IMR-90 (cell line): ENCODE measurements at regions not wholly inside any gene's neighbourhood (a gene's known extent, or its start where the extent isn't known, plus 50 kb on each side); places are given as distances from the start of the nearest gene placed in this dataset.

Experiments
- ATAC-seq: fragments of 200-7000 bp; cut with Tn5 transposase; 2 replicates; pipeline ENCODE4 v1.9.1; 2020; ENCODE audit warnings: low read depth, mild to moderate bottlenecking, moderate library complexity
- BruUV-seq: library from RNA; stranded (reverse); fragments of 400-500 nt; replicated peaks from 2 replicates; lab custom pipeline; 2021; lab: Mats Ljungman, UMichigan
- CTCF ChIA-PET: fragments of 300-600 bp; formaldehyde crosslinking; extraction: SDS; loops from one replicate; lab custom pipeline; 2021; ENCODE audit warnings: antibody characterized with exemption; lab: Yijun Ruan, JAX
- POLR2A ChIA-PET: fragments of 300-600 bp; sonication (Branson Sonifier 250); formaldehyde crosslinking; loops from one replicate; lab custom pipeline; 2022; ENCODE audit warnings: antibody characterized with exemption; ENCODE audit not compliant: unreplicated experiment; lab: Charles Lee
- DNase-seq: peaks from one replicate; pipeline ENCODE4 v3.0.0; 2013
- H2AFZ ChIP-seq: replicated peaks from 2 replicates; pipeline ENCODE3; 2013; ENCODE audit warnings: low read length, mild to moderate bottlenecking; ENCODE audit not compliant: poor library complexity
- H2AK5ac ChIP-seq: 2 replicates; pipeline ENCODE4 v1.6.1; 2013; ENCODE audit warnings: low read depth, low read length, inconsistent platforms
- H2AK9ac ChIP-seq: replicated peaks from 2 replicates; pipeline ENCODE3; 2013; ENCODE audit warnings: mild to moderate bottlenecking, low read depth, low read length, moderate library complexity; ENCODE audit not compliant: poor library complexity
- H2BK120ac ChIP-seq: 2 replicates; pipeline ENCODE4 v1.6.1; 2013; ENCODE audit warnings: low read depth, low read length, inconsistent platforms
- H2BK15ac ChIP-seq: 3 replicates; pipeline ENCODE4 v1.6.1; 2013; ENCODE audit warnings: low read depth, low read length, inconsistent platforms
- H2BK20ac ChIP-seq: 2 replicates; pipeline ENCODE4 v1.6.1; 2013; ENCODE audit warnings: low read depth, mild to moderate bottlenecking, inconsistent platforms, low read length, moderate library complexity
- H2BK5ac ChIP-seq: 2 replicates; pipeline ENCODE4 v1.6.1; 2013; ENCODE audit warnings: mild to moderate bottlenecking, low read depth, low read length, inconsistent platforms; ENCODE audit not compliant: poor library complexity, severe bottlenecking
- H3K14ac ChIP-seq: replicated peaks from 2 replicates; pipeline ENCODE4 v1.6.1; 2013; ENCODE audit warnings: low read depth, low read length, inconsistent platforms
- H3K18ac ChIP-seq: 2 replicates; pipeline ENCODE4 v1.6.1; 2013; ENCODE audit warnings: low read depth, low read length, control low read depth
- H3K23ac ChIP-seq: 2 replicates; pipeline ENCODE4 v1.6.1; 2013; ENCODE audit warnings: low read depth, low read length, inconsistent platforms
- H3K27ac ChIP-seq: 2 replicates; pipeline ENCODE4 v1.5.1; 2013; ENCODE audit warnings: mild to moderate bottlenecking, control low read depth, low read length; ENCODE audit not compliant: insufficient read depth
- H3K27me3 ChIP-seq: 2 replicates; pipeline ENCODE4 v1.6.1; 2013; ENCODE audit warnings: low read length; ENCODE audit not compliant: control insufficient read depth, insufficient read depth
- H3K36me3 ChIP-seq: 2 replicates; pipeline ENCODE4 v1.6.1; 2013; ENCODE audit warnings: low read length, mixed read lengths; ENCODE audit not compliant: control insufficient read depth, insufficient read depth
- H3K4ac ChIP-seq: 2 replicates; pipeline ENCODE4 v1.6.1; 2013; ENCODE audit warnings: low read depth, low read length, inconsistent platforms
- H3K4me1 ChIP-seq: 2 replicates; pipeline ENCODE4 v1.6.1; 2013; ENCODE audit warnings: low read length, mixed read lengths; ENCODE audit not compliant: control insufficient read depth, insufficient read depth
- H3K4me2 ChIP-seq: 2 replicates; pipeline ENCODE4 v1.6.1; 2013; ENCODE audit warnings: low read depth, mild to moderate bottlenecking, control low read depth, low read length, moderate library complexity
- H3K4me3 ChIP-seq: 2 replicates; pipeline ENCODE4 v1.5.1; 2013; ENCODE audit warnings: low read depth, mild to moderate bottlenecking, control low read depth, low read length, moderate library complexity; ENCODE audit not compliant: insufficient read depth
- H3K56ac ChIP-seq: 2 replicates; pipeline ENCODE4 v1.6.1; 2013; ENCODE audit warnings: low read length, inconsistent platforms; ENCODE audit not compliant: insufficient read depth; ENCODE audit errors: extremely low read depth
- H3K79me1 ChIP-seq, 2 experiments: 2 replicates each; pipeline ENCODE4 v1.6.1; 2013; ENCODE audit warnings: low read length in 2 of 2, inconsistent platforms in 1 of 2, low read depth in 1 of 2
- H3K9ac ChIP-seq: 2 replicates; pipeline ENCODE4 v1.6.1; 2013; ENCODE audit warnings: low read depth, low read length, control low read depth
- H3K9me1 ChIP-seq: 2 replicates; pipeline ENCODE4 v1.6.1; 2013; ENCODE audit warnings: low read length, inconsistent platforms; ENCODE audit not compliant: insufficient read depth
- H3K9me3 ChIP-seq: 2 replicates; pipeline ENCODE4 v1.6.1; 2013; ENCODE audit warnings: low read length; ENCODE audit not compliant: control insufficient read depth, insufficient read depth
- H4K20me1 ChIP-seq: 2 replicates; pipeline ENCODE4 v1.6.1; 2013; ENCODE audit warnings: low read length, inconsistent platforms; ENCODE audit not compliant: insufficient read depth
- H4K5ac ChIP-seq: 2 replicates; pipeline ENCODE4 v1.6.1; 2013; ENCODE audit warnings: mild to moderate bottlenecking, low read depth, low read length, control low read depth
- H4K8ac ChIP-seq, 2 experiments: 2 replicates each; pipeline ENCODE4 v1.6.1; 2013; ENCODE audit warnings: low read depth in 2 of 2, low read length in 2 of 2, control low read depth in 1 of 2, inconsistent platforms in 1 of 2
- H4K91ac ChIP-seq: 2 replicates; pipeline ENCODE4 v1.6.1; 2013; ENCODE audit warnings: low read depth, low read length, inconsistent platforms; ENCODE audit not compliant: insufficient read depth
- BHLHE40 ChIP-seq: fragments of 150-350 bp; IDR thresholded peaks from 2 replicates; pipeline ENCODE4 v1.6.1; 2016; ENCODE audit warnings: mild to moderate bottlenecking, low read depth, low read length
- CEBPB ChIP-seq: IDR thresholded peaks from 2 replicates; pipeline ENCODE4 v1.6.1; 2012; ENCODE audit warnings: low read depth, low read length, improper control_type of control experiment
- CHD1 ChIP-seq: IDR thresholded peaks from 2 replicates; pipeline ENCODE4 v1.6.1; 2012; ENCODE audit warnings: low read depth, low read length, improper control_type of control experiment
- FOS ChIP-seq: fragments of 150-350 bp; IDR thresholded peaks from 2 replicates; pipeline ENCODE4 v1.6.1; 2016; ENCODE audit warnings: low read depth, low read length
- MAFK ChIP-seq: IDR thresholded peaks from 2 replicates; pipeline ENCODE4 v1.6.1; 2012; ENCODE audit warnings: low read depth, low read length, improper control_type of control experiment
- MAZ ChIP-seq: IDR thresholded peaks from 2 replicates; pipeline ENCODE4 v1.6.1; 2012; ENCODE audit warnings: low read depth, mild to moderate bottlenecking, low read length, improper control_type of control experiment, moderate library complexity, borderline replicate concordance
- MXI1 ChIP-seq: IDR thresholded peaks from 2 replicates; pipeline ENCODE4 v1.6.1; 2012; ENCODE audit warnings: low read depth, mild to moderate bottlenecking, low read length, moderate library complexity, borderline replicate concordance
- NFE2L2 ChIP-seq: fragments of 150-350 bp; IDR thresholded peaks from 2 replicates; pipeline ENCODE4 v1.6.1; 2016; ENCODE audit warnings: low read depth, mild to moderate bottlenecking, low read length
- POLR2A ChIP-seq: IDR thresholded peaks from 2 replicates; pipeline ENCODE4 v1.6.1; 2012; ENCODE audit warnings: mild to moderate bottlenecking, low read depth, low read length
- RAD21 ChIP-seq: IDR thresholded peaks from 2 replicates; pipeline ENCODE4 v1.6.1; 2012; ENCODE audit warnings: low read length, improper control_type of control experiment
- RCOR1 ChIP-seq: IDR thresholded peaks from 2 replicates; pipeline ENCODE4 v1.6.1; 2012; ENCODE audit warnings: mild to moderate bottlenecking, low read length, improper control_type of control experiment; ENCODE audit not compliant: insufficient replicate concordance
- RFX5 ChIP-seq: IDR thresholded peaks from 2 replicates; pipeline ENCODE4 v1.8.0; 2012; ENCODE audit warnings: low read depth, mild to moderate bottlenecking, low read length, moderate library complexity
- SMC3 ChIP-seq: fragments of 150-350 bp; IDR thresholded peaks from 2 replicates; pipeline ENCODE4 v1.6.1; 2016; ENCODE audit warnings: low read depth, mild to moderate bottlenecking, antibody characterized with exemption, low read length, moderate library complexity
- WGBS, 2 experiments: methylation state at CpG; one replicate each; pipeline versions ENCODE4 v1.1.5 to v1.1.7; 2013; ENCODE audit warnings: missing lambda C conversion rate in 2 of 2; ENCODE audit not compliant: insufficient read length in 1 of 2; ENCODE audit errors: extremely low coverage in 2 of 2; 5-methylcytosine and 5-hydroxymethylcytosine counted together
- dilution Hi-C: fragments of 300-500 bp; cut with HindIII; formaldehyde crosslinking; loops from one replicate; pipeline ENCODE4 v1.14.3; 2018; ENCODE audit warnings: low sequenced_read_pairs; ENCODE audit not compliant: unreplicated experiment
- in situ Hi-C: fragments of 300-500 bp; cut with MboI; formaldehyde crosslinking; loops from 3 replicates; pipeline ENCODE4 v1.14.3; 2019; ENCODE audit warnings: low sequenced_read_pairs, inconsistent platforms, mixed read lengths
- intact Hi-C: fragments of 100-400 bp; cut with micrococcal nuclease; formaldehyde crosslinking; loops from 2 replicates; pipeline ENCODE4 v1.10.0; 2022
- TF ChIP-seq, protein P1 (sequence below): fragments of 150-350 bp; IDR thresholded peaks from 2 replicates; pipeline ENCODE4 v1.6.1; 2017; ENCODE audit warnings: mild to moderate bottlenecking, antibody characterized with exemption, low read length, low read depth
- TF ChIP-seq, protein P2 (sequence below): fragments of 150-350 bp; IDR thresholded peaks from 2 replicates; pipeline ENCODE4 v1.6.1; 2016; ENCODE audit warnings: low read depth, mild to moderate bottlenecking, low read length, moderate library complexity, borderline replicate concordance
- TF ChIP-seq, protein P3 (sequence below): conservative IDR thresholded peaks from 2 replicates; pipeline ENCODE4 v1.5.1; 2012; ENCODE audit warnings: mild to moderate bottlenecking, low read depth, low read length, improper control_type of control experiment

GRCh38 chr9:91491624-91492023 is 68.0 kb upstream of the NFIL3 start:
- Histone ChIP-seq H3K4me3 (no peak overlapping the region), H3K27me3 (no peaks in the 10 kb centered on the region), H3K4me1 (peaks cover 18% of the 10 kb centered on the region), H3K4me2 (no peak overlapping the region), H3K23ac (no peak overlapping the region), H2AK5ac (peak overlapping the region; percentile 20; the same call in 1 of the 2 replicates), H4K8ac (no peak overlapping the region), H2BK5ac (no peak overlapping the region), H3K14ac (no peak overlapping the region), H3K79me1 (0 out of 4 replicates have a peak, but pooled peaks cover 0 to 2% of the 10 kb centered on the region in 2 experiments), H2BK20ac (no peak overlapping the region), H3K36me3 (no peaks in the 10 kb centered on the region), H2BK15ac (no peak overlapping the region), H3K9me3 (no peaks in the 10 kb centered on the region), H3K56ac (no peak overlapping the region), H2BK120ac (no peak overlapping the region), H4K5ac (no peak overlapping the region), H4K20me1 (no peaks in the 10 kb centered on the region), H3K9ac (no peak overlapping the region), H3K27ac (no peak overlapping the region), H2AFZ (no peak overlapping the region), H2AK9ac (no peak overlapping the region), H4K91ac (no peak overlapping the region), H3K9me1 (peaks cover 6% of the 10 kb centered on the region), H3K18ac (no peak overlapping the region), H3K4ac (0 out of 2 replicates have a peak overlapping the region, but pooled peaks have one; percentile 19)
- TF ChIP-seq CEBPB (no peak), POLR2A (no peak), MXI1 (no peak), NFE2L2 (no peak), MAZ (no peak), MAFK (no peak), CHD1 (no peak), RCOR1 (no peak), RAD21 (no peak), RFX5 (no peak), BHLHE40 (no peak), FOS (no peak), SMC3 (no peak)
- TF ChIP-seq, protein P1, sequence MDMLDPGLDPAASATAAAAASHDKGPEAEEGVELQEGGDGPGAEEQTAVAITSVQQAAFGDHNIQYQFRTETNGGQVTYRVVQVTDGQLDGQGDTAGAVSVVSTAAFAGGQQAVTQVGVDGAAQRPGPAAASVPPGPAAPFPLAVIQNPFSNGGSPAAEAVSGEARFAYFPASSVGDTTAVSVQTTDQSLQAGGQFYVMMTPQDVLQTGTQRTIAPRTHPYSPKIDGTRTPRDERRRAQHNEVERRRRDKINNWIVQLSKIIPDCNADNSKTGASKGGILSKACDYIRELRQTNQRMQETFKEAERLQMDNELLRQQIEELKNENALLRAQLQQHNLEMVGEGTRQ, result no peak
- TF ChIP-seq, protein P2, sequence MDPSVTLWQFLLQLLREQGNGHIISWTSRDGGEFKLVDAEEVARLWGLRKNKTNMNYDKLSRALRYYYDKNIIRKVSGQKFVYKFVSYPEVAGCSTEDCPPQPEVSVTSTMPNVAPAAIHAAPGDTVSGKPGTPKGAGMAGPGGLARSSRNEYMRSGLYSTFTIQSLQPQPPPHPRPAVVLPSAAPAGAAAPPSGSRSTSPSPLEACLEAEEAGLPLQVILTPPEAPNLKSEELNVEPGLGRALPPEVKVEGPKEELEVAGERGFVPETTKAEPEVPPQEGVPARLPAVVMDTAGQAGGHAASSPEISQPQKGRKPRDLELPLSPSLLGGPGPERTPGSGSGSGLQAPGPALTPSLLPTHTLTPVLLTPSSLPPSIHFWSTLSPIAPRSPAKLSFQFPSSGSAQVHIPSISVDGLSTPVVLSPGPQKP, result no peak
- TF ChIP-seq, protein P3, sequence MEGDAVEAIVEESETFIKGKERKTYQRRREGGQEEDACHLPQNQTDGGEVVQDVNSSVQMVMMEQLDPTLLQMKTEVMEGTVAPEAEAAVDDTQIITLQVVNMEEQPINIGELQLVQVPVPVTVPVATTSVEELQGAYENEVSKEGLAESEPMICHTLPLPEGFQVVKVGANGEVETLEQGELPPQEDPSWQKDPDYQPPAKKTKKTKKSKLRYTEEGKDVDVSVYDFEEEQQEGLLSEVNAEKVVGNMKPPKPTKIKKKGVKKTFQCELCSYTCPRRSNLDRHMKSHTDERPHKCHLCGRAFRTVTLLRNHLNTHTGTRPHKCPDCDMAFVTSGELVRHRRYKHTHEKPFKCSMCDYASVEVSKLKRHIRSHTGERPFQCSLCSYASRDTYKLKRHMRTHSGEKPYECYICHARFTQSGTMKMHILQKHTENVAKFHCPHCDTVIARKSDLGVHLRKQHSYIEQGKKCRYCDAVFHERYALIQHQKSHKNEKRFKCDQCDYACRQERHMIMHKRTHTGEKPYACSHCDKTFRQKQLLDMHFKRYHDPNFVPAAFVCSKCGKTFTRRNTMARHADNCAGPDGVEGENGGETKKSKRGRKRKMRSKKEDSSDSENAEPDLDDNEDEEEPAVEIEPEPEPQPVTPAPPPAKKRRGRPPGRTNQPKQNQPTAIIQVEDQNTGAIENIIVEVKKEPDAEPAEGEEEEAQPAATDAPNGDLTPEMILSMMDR, result no peak
- ChIA-PET CTCF (no interaction called here), POLR2A (no interaction called here)
- DNase-seq (no peak), ATAC-seq (no peak)
- no TSS peak for BruUV-seq
- 91% methylated on average over 8 of the region's 9 CpGs; no CpG with 5 or more reads in 1 of the 2 experiments for WGBS, 2 experiments
- intact Hi-C loops, result no loop called here
- dilution Hi-C loops, result no loop called here
- in situ Hi-C loops, result no loop called here
